Hepatic stellate cell (primary cell): ENCODE measurements at regions not wholly inside any gene's neighbourhood (a gene's known extent, or its start where the extent isn't known, plus 50 kb on each side); places are given as distances from the start of the nearest gene placed in this dataset.

Experiments
- DNase-seq: peaks from one replicate; pipeline ENCODE4 v3.0.0; 2011; ENCODE audit warnings: low spot score

GRCh38 chr2:67660015-67660602 lies 263.0 kb downstream of the ETAA1 start:
- DNase-seq: no peak

GRCh38 chr2:67660871-67661270 lies 263.7 kb downstream of the ETAA1 start:
- no peak for DNase-seq

- DNase-seq: no peak
Measured at GRCh38 chr2:67662222-67662621, 265.1 kb downstream of the ETAA1 start.

GRCh38 chr2:67663776-67664175 lies 266.6 kb downstream of the ETAA1 start:
- DNase-seq: no peak

- no peak for DNase-seq
Measured at GRCh38 chr2:67666386-67667053, 269.4 kb downstream of the ETAA1 start.

GRCh38 chr2:67667054-67667908 lies 270.1 kb downstream of the ETAA1 start:
- DNase-seq: no peak

- no peak for DNase-seq
Measured at GRCh38 chr2:67668538-67668937, 271.4 kb downstream of the ETAA1 start.

- no peak for DNase-seq
Measured at GRCh38 chr2:67669168-67669567, 272.0 kb downstream of the ETAA1 start.

- no peak for DNase-seq
Measured at GRCh38 chr2:67669766-67670165, 272.6 kb downstream of the ETAA1 start.

- no peak for DNase-seq
Measured at GRCh38 chr2:67670747-67671183, 273.6 kb downstream of the ETAA1 start.

GRCh38 chr2:67671464-67672450 lies 274.6 kb downstream of the ETAA1 start:
- no peak for DNase-seq

GRCh38 chr2:67674668-67675067 lies 277.5 kb downstream of the ETAA1 start:
- DNase-seq: no peak

- no peak for DNase-seq
Measured at GRCh38 chr2:67684991-67685390, 287.9 kb downstream of the ETAA1 start.

GRCh38 chr2:67686254-67686653 lies 289.1 kb downstream of the ETAA1 start:
- no peak for DNase-seq

- no peak for DNase-seq
Measured at GRCh38 chr2:67689186-67689585, 292.1 kb downstream of the ETAA1 start.

- no peak for DNase-seq
Measured at GRCh38 chr2:67689651-67690050, 292.5 kb downstream of the ETAA1 start.

- no peak for DNase-seq
Measured at GRCh38 chr2:67694445-67694844, 297.3 kb downstream of the ETAA1 start.

- DNase-seq: no peak
Measured at GRCh38 chr2:67701011-67701410, 303.9 kb downstream of the ETAA1 start.

GRCh38 chr2:67702284-67702683 lies 305.2 kb downstream of the ETAA1 start:
- DNase-seq: no peak

GRCh38 chr2:67702937-67703336 lies 305.8 kb downstream of the ETAA1 start:
- no peak for DNase-seq

GRCh38 chr2:67706082-67706481 lies 308.9 kb downstream of the ETAA1 start:
- no peak for DNase-seq

GRCh38 chr2:67707896-67708295 lies 310.8 kb downstream of the ETAA1 start:
- DNase-seq: no peak
